ENCODE measurements at regions not wholly inside any gene's neighbourhood (a gene's known extent, or its start where the extent isn't known, plus 50 kb on each side); places are given as distances from the start of the nearest gene placed in this dataset.

- TF ChIP-seq, protein P1, sequence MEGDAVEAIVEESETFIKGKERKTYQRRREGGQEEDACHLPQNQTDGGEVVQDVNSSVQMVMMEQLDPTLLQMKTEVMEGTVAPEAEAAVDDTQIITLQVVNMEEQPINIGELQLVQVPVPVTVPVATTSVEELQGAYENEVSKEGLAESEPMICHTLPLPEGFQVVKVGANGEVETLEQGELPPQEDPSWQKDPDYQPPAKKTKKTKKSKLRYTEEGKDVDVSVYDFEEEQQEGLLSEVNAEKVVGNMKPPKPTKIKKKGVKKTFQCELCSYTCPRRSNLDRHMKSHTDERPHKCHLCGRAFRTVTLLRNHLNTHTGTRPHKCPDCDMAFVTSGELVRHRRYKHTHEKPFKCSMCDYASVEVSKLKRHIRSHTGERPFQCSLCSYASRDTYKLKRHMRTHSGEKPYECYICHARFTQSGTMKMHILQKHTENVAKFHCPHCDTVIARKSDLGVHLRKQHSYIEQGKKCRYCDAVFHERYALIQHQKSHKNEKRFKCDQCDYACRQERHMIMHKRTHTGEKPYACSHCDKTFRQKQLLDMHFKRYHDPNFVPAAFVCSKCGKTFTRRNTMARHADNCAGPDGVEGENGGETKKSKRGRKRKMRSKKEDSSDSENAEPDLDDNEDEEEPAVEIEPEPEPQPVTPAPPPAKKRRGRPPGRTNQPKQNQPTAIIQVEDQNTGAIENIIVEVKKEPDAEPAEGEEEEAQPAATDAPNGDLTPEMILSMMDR (IDR thresholded peaks at IDR 0.05 in 2 of 3, conservative IDR thresholded peaks at IDR 0.05 in 1 of 3; ENCODE audit: control insufficient read depth in 2 of 3, extremely low read depth in 1 of 3, insufficient read depth in 1 of 3, low read depth in 3 of 3, low read length in 3 of 3), result no peak
- TF ChIP-seq ZBED1 (IDR thresholded peaks at IDR 0.05; ENCODE audit: borderline replicate concordance) (no peak), ATF7 (IDR thresholded peaks at IDR 0.05; ENCODE audit: low read depth) (no peak), FOXK2 (IDR thresholded peaks at IDR 0.05) (no peak), POLR2AphosphoS5 (IDR thresholded peaks at IDR 0.05; ENCODE audit: low read length) (no peak), DPF2 (IDR thresholded peaks at IDR 0.05) (no peak), POLR2A (IDR thresholded peaks at IDR 0.05; ENCODE audit: low read depth, low read length) (no peak), TAF1 (IDR thresholded peaks at IDR 0.05; ENCODE audit: borderline replicate concordance, low read depth, low read length) (no peak), RAD21 (IDR thresholded peaks at IDR 0.05; ENCODE audit: insufficient read depth, low read depth, low read length) (no peak), SMAD1 (IDR thresholded peaks at IDR 0.05; ENCODE audit: low read depth, partially characterized antibody) (no peak), ETV6 (conservative IDR thresholded peaks at IDR 0.05 in 1 of 2, IDR thresholded peaks at IDR 0.05 in 1 of 2; ENCODE audit: borderline replicate concordance in 1 of 2, low read depth in 1 of 2) (no peak)
- TF ChIP-seq, protein P2, sequence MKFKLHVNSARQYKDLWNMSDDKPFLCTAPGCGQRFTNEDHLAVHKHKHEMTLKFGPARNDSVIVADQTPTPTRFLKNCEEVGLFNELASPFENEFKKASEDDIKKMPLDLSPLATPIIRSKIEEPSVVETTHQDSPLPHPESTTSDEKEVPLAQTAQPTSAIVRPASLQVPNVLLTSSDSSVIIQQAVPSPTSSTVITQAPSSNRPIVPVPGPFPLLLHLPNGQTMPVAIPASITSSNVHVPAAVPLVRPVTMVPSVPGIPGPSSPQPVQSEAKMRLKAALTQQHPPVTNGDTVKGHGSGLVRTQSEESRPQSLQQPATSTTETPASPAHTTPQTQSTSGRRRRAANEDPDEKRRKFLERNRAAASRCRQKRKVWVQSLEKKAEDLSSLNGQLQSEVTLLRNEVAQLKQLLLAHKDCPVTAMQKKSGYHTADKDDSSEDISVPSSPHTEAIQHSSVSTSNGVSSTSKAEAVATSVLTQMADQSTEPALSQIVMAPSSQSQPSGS (IDR thresholded peaks at IDR 0.05; ENCODE audit: low read length), result no peak
Measured at GRCh38 chr5:92588876-92589275, 992.1 kb downstream of the NR2F1-AS1 start.

Data from GM12878 (cell line).